Upper lobe of left lung (tissue), 4 donors: ENCODE measurements at regions not wholly inside any gene's neighbourhood (a gene's known extent, or its start where the extent isn't known, plus 50 kb on each side); places are given as distances from the start of the nearest gene placed in this dataset.

ENCODE experiments used
- CTCF ChIP-seq, 6 experiments: fragments of 450-650 bp in 4 of 6; fragments of 200-600 bp in 2 of 6; sonication (generic) in 2 of 6; IDR thresholded peaks; one replicate each; pipeline ENCODE4 v1.5.1; 2016 to 2019; ENCODE audit warnings: antibody characterized with exemption in 6 of 6
- POLR2A ChIP-seq, 4 donors: fragments of 450-650 bp; IDR thresholded peaks; one replicate each; pipeline ENCODE4 v1.5.1; 2016 to 2017; ENCODE audit warnings: antibody characterized with exemption in 4 of 4, mild to moderate bottlenecking in 2 of 4
- POLR2AphosphoS5 ChIP-seq, 2 donors: sonication (generic); formaldehyde crosslinking; IDR thresholded peaks; one replicate each; pipeline ENCODE4 v1.5.1; 2017; ENCODE audit warnings: antibody characterized with exemption in 2 of 2

- TF ChIP-seq POLR2A (IDR thresholded peaks at IDR 0.05) (no peak), POLR2AphosphoS5 (IDR thresholded peaks at IDR 0.05) (no peak), CTCF (IDR thresholded peaks at IDR 0.05) (no peak)
These were observed 50.4 kb upstream of the NEO1 start for GRCh38 chr15:73001840-73002239.
